GM12878 (cell line): ENCODE measurements at regions not wholly inside any gene's neighbourhood (a gene's known extent, or its start where the extent isn't known, plus 50 kb on each side); places are given as distances from the start of the nearest gene placed in this dataset.
A peak's percentile ranks its signal among the peaks of the same experiment; 100 is the strongest.

ENCODE experiments used
- ATF2 ChIP-seq: IDR thresholded peaks from 2 replicates; pipeline ENCODE4 v1.6.1; 2012; ENCODE audit warnings: low read length, inconsistent platforms
- ELK1 ChIP-seq: IDR thresholded peaks from 2 replicates; pipeline ENCODE4 v1.6.1; 2012; ENCODE audit warnings: low read depth, low read length, improper control_type of control experiment
- FOXM1 ChIP-seq: IDR thresholded peaks from 2 replicates; pipeline ENCODE4 v1.6.1; 2012; ENCODE audit warnings: low read depth, mild to moderate bottlenecking, inconsistent platforms, low read length, moderate library complexity
- GATAD2B ChIP-seq: fragments of 450-650 bp; conservative IDR thresholded peaks from 2 replicates; pipeline ENCODE4 v1.6.1; 2017; ENCODE audit warnings: low read depth, mild to moderate bottlenecking, moderate library complexity
- IRF4 ChIP-seq: IDR thresholded peaks from 2 replicates; pipeline ENCODE4 v1.6.1; 2011; ENCODE audit warnings: low read depth, low read length
- SPI1 ChIP-seq: IDR thresholded peaks from 2 replicates; pipeline ENCODE4 v1.6.1; 2011; ENCODE audit warnings: low read depth, mild to moderate bottlenecking, low read length, moderate library complexity, borderline replicate concordance; ENCODE audit not compliant: insufficient read depth
- TF ChIP-seq, protein P1 (sequence below): fragments of 450-650 bp; IDR thresholded peaks from 2 replicates; pipeline ENCODE4 v1.6.1; 2018; ENCODE audit warnings: mild to moderate bottlenecking, low read depth, moderate library complexity; ENCODE audit not compliant: partially characterized antibody

DNA sequence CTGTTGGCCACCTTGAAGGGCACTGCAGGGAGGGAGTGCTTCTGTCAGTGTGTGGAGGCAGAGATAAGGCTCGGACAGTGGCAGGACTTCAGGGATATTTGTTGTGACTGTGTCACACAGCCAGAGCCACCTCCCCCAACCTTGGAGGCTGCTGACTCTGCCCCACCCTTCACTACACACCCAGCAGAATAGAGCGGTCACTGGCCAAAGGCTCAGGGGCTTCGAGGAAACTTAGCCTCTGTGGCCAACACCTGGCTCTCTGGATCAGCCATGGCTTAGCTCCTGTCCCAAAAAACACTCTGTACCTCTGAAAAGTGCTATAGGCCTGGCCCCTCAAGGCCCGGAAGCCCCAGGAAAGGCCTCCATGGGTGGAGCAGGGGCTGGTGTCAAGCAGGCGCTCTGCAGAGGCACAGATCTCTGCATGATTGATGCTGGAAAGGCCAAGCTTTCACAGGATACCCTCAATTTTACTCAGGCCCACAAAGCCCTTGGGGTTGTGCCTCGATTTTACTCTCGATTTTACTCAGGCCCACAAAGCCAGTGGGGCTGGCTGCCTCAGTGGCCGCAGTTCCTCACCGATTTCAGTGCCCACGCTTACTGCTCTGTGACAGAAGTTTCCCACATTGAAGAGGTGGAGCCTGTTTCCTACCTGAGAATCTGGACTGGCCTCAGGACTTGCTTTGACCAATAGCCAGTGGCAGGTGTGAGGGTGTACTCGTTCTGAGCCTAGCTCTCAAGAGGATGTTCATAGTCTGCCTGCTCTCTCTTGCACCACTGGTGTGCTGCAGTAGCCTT lies 113.2 kb upstream of the GPR26 start (continued):
- TF ChIP-seq, protein P1, sequence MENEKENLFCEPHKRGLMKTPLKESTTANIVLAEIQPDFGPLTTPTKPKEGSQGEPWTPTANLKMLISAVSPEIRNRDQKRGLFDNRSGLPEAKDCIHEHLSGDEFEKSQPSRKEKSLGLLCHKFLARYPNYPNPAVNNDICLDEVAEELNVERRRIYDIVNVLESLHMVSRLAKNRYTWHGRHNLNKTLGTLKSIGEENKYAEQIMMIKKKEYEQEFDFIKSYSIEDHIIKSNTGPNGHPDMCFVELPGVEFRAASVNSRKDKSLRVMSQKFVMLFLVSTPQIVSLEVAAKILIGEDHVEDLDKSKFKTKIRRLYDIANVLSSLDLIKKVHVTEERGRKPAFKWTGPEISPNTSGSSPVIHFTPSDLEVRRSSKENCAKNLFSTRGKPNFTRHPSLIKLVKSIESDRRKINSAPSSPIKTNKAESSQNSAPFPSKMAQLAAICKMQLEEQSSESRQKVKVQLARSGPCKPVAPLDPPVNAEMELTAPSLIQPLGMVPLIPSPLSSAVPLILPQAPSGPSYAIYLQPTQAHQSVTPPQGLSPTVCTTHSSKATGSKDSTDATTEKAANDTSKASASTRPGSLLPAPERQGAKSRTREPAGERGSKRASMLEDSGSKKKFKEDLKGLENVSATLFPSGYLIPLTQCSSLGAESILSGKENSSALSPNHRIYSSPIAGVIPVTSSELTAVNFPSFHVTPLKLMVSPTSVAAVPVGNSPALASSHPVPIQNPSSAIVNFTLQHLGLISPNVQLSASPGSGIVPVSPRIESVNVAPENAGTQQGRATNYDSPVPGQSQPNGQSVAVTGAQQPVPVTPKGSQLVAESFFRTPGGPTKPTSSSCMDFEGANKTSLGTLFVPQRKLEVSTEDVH, result no peak
- 0 out of 2 replicates have a peak, but pooled peaks have one; percentile 16 for TF ChIP-seq ELK1
- peak; percentile 57; the same call in 1 of the 2 replicates for TF ChIP-seq SPI1
- peak; percentile 70; the same call in 1 of the 2 replicates for TF ChIP-seq ATF2
- peak; percentile 75; the same call in 1 of the 2 replicates for TF ChIP-seq FOXM1
- peak; percentile 89 for TF ChIP-seq IRF4
- 0 out of 2 replicates have a peak, but pooled peaks have one; percentile 50 for TF ChIP-seq GATAD2B
